SH-SY5Y (cell line): ENCODE measurements at regions not wholly inside any gene's neighbourhood (a gene's known extent, or its start where the extent isn't known, plus 50 kb on each side); places are given as distances from the start of the nearest gene placed in this dataset.

ENCODE experiments used
- GATA2 ChIP-seq: IDR thresholded peaks from 2 replicates; pipeline ENCODE4 v1.6.1; 2011; ENCODE audit warnings: mild to moderate bottlenecking, low read depth, low read length
- GATA3 ChIP-seq: IDR thresholded peaks from 2 replicates; pipeline ENCODE4 v1.6.1; 2011; ENCODE audit warnings: low read depth, mild to moderate bottlenecking, low read length, moderate library complexity

DNA sequence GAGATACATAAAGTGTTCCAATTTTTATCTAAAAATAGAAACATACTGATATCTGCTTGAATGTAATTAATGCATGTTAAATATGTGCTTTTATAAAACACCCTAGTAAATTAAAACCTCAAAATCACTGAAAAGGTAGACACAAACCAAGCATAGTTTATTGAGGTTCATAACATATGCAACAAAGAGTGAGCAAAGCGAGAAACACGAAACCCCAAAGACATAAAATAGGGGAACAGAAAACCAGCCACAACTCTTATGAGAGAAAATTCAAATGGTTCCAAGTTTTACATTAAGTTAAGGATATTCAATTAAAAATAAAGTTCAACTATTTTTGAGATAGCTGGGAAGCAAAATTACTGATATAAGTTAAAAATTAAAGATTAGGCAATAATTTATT, 336.4 kb upstream of the AGA start:
- TF ChIP-seq GATA3, result no peak
- TF ChIP-seq GATA2, result no peak

- TF ChIP-seq GATA3, result no peak
- no peak for TF ChIP-seq GATA2
Observed at GRCh38 chr4:177785000-177785399, 342.8 kb upstream of the AGA start.

DNA sequence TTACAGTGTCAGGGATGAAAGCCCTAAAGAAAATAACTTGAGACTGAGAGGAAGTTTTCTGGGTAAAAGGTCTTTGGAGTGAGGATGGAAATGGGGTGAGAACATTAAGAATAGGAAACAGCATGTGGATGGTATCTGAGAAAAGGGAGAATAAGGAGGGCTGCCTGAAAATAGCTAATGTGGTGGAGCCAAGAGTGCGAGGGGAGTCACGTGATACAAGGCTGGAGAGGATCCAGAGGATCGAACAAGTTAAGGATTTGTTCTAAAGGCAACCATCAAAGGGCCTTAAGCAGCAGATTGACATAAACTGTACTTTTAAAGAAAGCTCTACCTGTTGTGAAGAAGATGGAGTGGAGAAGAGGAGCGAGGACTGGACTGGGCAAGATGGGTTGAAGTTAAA, 347.4 kb upstream of the AGA start:
- TF ChIP-seq GATA2 (no peak), GATA3 (no peak)

DNA sequence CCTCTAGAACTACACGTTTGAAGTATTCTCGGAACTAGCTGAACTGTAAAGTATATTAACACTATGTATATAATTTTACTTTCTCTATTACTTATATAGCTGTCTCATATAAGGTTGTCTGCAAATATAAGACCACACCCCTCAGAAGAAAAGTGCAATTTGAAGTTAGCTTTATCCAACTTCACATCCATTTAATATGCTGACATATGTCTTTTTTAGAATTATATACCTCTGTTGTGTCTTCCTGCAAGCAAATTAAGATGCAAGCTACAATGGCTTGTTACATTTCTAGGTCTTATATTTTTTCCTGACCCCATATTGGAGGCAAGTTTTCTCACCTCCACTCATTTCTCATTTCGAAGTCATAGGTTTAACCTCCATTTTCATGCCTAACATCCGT, 349.0 kb upstream of the AGA start:
- TF ChIP-seq GATA3 (no peak), GATA2 (no peak)

- TF ChIP-seq GATA2 (no peak), GATA3 (no peak)
Observed at GRCh38 chr4:177796841-177797240, 354.6 kb upstream of the AGA start.

DNA sequence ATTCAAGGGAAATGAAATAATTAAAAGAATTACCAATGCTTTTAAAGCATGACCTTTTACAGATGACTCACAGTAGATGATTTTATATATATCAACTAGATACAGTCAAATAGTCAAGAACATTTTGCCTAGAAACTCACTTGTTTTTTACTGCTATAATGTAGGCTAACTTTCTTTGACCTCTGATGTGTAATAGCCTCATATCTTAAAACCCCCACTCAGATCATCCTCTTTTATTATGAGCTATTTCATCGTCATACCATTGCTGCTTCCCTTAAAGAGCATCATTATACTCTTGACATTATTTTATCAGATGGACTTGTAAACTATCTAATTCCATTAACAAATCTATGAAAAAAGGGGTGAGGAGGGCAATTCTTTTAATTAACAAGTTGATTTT, 355.9 kb upstream of the AGA start:
- TF ChIP-seq GATA3 (no peak), GATA2 (no peak)

DNA sequence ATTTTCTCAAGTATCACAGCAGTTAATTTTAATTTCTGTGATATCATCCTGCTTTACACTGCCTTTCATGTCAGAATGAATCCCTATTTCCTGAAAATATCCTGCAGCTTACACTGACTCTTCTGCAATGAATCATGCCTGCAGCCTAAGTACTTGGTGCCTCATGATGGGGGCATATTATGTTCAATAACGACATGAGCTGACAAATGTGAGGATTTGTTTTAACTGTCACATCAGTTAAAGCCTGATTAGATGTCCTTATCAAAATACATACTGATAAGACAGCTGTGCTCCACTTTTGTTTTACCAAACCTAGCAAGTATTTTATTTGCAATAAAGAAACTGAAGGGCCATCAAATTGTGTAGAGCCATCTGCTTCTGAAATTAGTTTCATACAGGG, 359.9 kb upstream of the AGA start:
- TF ChIP-seq GATA2 (no peak), GATA3 (no peak)

- no peak for TF ChIP-seq GATA2
- no peak for TF ChIP-seq GATA3
Observed at GRCh38 chr4:177802661-177803060, 360.4 kb upstream of the AGA start.

DNA sequence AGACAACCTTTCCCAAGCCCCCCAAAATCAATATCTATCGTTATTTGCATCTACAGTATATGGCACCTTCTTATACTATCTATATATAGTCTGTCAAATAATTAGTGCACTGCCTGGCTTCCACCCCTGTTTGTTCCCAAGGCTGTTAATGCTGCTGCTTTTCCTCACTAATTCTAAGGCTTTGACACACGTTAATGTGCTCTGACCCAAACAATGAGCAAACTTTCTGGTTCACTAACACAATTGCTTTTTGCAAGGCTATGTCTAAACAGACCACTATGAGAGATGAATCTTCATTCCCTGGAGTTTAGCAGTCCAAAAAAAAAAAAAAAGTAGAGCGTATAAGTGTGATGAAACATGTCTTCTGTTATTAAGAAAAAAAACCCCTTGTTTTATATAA, 360.9 kb upstream of the AGA start:
- no peak for TF ChIP-seq GATA3
- no peak for TF ChIP-seq GATA2

- no peak for TF ChIP-seq GATA2
- TF ChIP-seq GATA3, result no peak
Observed at GRCh38 chr4:177809791-177810190, 367.6 kb upstream of the AGA start.

- TF ChIP-seq GATA2 (no peak), GATA3 (no peak)
Observed at GRCh38 chr4:177810220-177810619, 368.0 kb upstream of the AGA start.

- TF ChIP-seq GATA2 (no peak), GATA3 (no peak)
Observed at GRCh38 chr4:177826973-177827372, 384.7 kb upstream of the AGA start.

GRCh38 chr4:177841258-177841657, 399.0 kb upstream of the AGA start:
- TF ChIP-seq GATA3 (no peak), GATA2 (no peak)

DNA sequence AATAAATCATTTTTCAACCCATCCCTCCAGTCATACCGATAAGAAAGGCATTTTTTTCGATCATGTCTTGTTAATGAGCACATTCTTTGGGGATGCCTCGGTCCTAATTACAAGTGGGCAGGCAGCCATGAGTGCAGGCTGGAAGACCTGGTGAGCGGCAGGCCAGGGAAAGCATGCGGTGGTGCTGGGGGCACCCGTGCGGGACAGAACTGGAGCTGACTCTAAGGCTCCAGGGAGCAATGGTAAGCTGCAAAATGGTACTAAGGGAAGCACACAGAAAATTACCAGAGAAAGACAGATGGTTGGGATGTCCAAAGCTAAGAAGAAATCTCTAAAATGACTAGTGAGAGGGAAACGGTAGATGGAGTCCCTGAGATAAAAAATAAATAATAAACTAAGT, 411.0 kb upstream of the AGA start:
- no peak for TF ChIP-seq GATA2
- TF ChIP-seq GATA3, result no peak

DNA sequence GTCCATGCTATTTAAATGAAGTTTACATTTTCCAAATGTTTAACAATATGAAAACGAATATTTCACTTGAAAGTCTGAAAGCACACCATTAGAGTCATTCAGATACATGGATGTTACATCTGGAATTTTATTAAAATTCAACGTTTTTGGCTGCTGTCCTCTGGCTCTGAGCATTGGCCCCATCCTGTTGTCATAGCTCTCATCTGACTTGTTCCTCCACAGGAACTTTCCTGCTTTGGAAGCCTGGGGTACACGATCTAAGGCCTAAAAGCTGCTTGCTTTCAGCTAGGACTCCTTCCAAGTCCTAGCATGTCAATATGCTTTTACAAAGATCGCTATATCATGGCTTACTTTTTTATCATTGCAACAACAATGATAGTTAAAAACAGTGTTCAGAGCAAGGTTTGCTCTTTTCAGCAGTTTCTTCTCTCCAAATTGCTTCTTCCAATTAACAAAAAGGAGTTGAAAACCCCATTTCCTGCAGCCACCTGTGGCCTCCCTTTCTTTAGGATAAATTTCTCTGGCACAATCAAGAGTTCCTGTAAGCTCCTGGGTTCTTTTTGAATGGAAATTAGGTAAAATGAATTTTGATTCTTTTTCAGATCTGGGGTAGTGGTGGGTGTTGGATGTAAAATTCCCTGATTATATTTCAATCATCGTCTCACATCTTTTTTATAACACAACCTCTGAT, 413.4 kb upstream of the AGA start:
- TF ChIP-seq GATA3 (no peak), GATA2 (no peak)

DNA sequence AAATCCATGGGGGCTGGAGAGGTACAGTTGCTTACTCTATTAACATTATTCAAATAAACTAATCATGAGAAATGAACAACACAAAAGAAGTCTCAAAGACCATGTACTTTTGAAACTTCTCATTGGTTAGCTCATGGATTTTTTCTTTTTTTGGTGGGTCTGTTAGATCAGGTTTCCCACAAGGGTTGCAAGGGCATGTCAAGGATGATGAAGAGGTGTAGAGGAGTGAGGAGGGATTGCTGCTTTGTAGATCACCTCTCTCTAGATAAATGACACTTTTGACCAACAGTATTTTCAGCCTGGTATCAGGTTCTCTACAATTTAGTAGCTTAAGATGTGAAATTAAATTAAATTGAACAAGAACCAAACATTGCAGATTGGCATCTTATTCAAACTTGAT, 417.9 kb upstream of the AGA start:
- TF ChIP-seq GATA3, result no peak
- no peak for TF ChIP-seq GATA2
